ENCODE measurements at regions not wholly inside any gene's neighbourhood (a gene's known extent, or its start where the extent isn't known, plus 50 kb on each side); places are given as distances from the start of the nearest gene placed in this dataset.

GRCh38 chr4:19780871-19781270, 470.8 kb upstream of the SLIT2 start:
- TF ChIP-seq TAF1 (IDR thresholded peaks at IDR 0.05; ENCODE audit: borderline replicate concordance, insufficient read depth, low read length): no peak
- no peak for TF ChIP-seq REST (IDR thresholded peaks at IDR 0.05; ENCODE audit: insufficient read depth in 1 of 2, low read depth in 2 of 2, low read length in 2 of 2)
- no peak for TF ChIP-seq POLR2AphosphoS5 (IDR thresholded peaks at IDR 0.05; ENCODE audit: low read depth, low read length)

Measured in PFSK-1 (cell line).